ENCODE measurements at regions not wholly inside any gene's neighbourhood (a gene's known extent, or its start where the extent isn't known, plus 50 kb on each side); places are given as distances from the start of the nearest gene placed in this dataset.
A peak's percentile ranks its signal among the peaks of the same experiment; 100 is the strongest.

DNA sequence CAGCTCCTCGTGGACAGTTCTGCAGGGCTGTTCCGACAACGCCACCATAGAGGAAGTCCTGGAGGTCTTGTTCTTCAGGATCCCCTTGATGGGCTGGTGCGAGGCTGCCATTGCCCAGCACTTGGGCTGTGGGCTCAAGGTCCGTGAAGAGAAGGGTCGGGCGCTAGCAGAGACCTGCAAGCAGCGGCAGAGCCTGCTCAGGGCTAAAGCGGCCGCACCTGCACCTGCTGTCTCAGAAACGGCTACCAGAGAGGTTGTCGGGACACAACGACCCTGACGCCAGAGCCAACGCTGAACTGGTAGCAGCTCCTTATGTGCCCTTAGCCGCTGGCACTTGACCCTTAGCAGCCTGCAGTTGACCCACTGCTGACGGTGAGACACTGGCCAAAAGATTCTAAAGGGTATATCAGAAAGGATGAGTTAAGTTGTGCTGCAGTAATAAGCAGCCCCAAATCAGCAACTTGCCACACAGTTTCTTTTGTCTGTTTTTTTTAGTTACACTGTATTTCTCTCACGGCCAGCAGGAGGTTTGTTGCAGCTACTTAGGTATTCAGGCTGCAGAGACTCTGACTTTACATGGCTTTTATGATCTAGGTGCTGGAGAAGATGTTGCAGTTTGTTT, 55.5 kb upstream of the ST6GAL2 start:
- DNase-seq (ENCODE audit: low spot score) = no peak

DNA sequence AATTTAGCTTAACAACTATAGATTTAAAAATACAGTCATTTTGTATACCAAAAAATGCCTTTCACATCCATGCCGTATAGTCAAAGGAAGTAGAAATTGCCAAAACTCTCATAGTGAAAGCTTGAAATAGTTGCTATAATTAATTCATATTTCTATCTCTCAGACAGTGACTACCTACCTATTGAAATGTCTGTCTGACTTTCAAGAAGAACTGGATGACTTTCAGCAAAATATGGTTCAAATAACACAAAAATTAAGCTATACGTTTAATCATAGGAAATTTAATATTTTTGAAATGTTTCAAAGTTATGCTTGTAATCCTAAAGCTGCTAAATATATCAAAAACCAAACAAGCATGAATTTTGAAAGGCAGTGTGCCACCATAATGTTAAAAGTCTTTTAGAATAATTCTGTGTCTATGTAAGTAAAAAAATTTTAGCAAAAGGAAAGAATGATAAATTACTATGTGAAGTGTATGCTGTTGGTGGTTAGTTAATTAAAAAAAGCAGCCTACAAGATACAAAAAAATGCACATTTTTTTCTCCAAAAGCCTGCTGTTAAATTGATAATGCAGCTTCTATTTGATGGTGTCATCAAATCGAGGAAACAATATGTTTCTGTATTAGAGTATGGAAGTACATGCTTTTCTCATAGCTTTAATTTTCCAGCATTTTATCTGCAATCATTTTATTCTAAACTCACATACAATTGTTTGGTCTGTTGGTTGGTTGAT, 57.7 kb upstream of the ST6GAL2 start:
- DNase-seq (ENCODE audit: low spot score) = no peak

DNA sequence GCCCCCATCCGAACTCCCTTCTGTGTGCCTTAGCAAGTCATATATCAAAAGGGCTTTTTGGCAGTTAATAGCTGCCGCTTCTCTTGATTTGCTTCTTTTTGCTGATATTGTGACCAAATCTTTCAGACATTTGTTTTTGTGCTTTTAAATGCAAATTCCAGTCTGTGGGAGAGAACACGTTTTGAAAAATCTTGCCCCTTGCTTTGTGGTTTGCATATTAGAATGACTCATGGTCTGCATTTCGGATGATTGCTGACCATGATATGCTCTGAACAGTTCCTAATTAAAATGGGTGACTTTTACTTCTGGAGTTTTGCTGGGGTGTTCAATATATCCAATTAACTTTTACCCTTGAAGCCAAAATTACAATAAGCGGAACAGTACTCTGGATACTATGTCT, 58.2 kb upstream of the ST6GAL2 start:
- peak; percentile 25 for DNase-seq (ENCODE audit: low spot score)

DNA sequence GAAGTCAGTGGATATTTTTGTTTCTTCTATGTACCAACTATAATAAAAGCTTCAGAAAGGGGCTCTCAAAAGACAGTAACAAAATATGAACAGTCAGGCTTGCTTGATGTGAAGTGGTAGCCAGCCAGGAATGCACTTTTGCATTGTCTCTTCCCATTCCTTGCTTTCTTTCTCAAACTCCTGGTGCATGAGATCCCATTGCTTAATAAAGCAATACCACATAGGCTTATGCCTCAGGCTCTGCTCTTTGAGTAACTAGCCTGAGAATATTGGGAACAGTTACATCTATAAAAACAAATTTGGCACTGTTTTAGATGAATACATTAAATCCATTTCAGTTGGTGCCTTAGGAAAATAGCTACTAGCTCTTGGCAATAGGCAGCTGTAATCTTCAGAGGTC, 62.6 kb upstream of the ST6GAL2 start:
- no peak for DNase-seq (ENCODE audit: low spot score)

DNA sequence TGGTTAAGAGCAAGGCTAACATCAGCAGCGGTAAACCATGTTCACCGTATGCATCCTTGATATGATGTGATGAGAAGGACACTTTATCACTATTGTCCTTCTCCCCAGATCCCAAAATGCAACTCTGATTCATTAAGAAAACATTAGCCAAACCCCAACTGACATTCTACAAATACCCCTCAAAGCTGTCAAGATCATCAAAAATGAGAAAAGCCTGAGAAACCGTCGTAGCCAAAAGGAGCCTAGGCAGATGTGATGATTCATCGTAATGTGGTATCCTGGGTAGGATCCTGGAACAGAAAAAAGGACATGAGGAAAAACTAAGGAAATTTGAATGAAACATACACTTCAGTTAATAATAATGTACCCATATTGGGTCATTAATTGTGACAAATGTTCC, 67.3 kb upstream of the ST6GAL2 start:
- DNase-seq (ENCODE audit: low spot score) = no peak

DNA sequence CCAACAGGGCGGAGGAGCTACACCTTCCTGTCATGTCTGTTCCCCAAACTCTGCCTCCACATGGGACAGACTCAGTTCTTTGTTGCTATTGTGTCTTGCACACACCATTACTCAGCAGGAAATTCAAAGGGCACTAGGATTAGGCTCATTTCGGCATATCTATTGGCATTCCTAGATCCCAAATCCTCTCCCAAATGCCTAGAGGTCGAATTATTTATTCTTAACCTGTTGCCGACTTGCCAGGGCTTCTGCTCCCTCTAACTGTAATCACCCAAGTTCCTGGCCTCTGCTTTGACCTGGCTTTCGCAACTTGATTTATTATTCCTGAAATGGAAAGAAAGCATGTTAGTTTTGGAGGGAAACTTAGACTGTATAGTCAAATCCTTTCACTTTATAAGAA, 67.8 kb upstream of the ST6GAL2 start:
- no peak for DNase-seq (ENCODE audit: low spot score)

DNA sequence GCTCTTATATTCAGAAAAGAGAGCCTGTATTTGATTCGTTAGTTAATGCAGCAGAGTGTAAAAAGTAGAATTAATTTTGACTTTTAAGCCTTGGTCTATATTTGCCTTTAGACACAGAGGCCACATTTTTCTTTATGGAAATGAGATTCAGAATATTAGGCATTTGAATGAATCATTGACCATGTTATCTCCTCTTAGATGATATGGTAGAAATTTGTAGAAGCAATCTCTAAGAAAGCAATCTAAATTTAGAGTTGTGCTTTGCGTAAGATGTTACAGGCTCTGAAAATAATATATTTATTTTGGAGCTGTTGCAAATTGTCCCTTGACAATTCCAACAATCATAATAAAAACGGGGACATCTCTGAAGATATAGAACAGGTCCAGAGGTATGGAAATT, 68.3 kb upstream of the ST6GAL2 start:
- no peak for DNase-seq (ENCODE audit: low spot score)

DNA sequence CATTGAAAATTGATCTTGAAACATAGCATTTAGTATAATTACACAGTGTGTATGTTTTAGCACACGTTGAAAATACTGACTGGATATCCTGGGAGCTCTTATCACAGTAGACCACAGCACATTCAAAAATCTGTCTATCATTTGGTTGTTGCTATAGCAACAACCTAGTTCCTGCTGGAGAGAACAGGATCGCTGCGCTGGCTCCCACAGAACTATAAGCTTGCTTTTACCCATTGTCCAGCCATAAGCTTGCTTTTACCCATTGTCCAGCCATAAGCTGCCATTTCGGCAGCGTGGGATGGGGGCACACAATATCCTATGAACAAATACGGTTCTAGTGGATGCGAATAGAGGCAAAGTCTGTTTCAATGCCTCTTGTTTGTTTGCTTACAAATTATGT, 70.4 kb upstream of the ST6GAL2 start:
- no peak for DNase-seq (ENCODE audit: low spot score)

DNA sequence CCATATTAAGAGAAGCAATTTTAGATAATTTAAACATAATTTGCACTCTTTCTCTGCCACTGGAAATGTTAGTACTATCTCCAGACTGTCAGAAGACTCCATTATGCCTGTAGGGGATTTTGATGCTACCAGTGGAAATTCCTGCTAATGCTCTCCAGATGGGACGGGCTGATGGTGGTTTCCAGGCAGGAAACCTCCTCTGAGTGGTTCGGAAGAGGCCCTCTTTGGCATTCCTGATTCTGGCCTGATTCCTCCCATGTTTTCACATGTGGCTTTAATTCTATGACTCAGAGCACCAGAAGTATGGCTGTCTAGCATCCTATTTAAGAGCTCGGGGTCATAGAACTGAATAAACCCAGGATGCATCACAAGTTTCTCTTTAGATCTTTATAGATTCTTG, 70.9 kb upstream of the ST6GAL2 start:
- DNase-seq (ENCODE audit: low spot score) = peak; percentile 88

DNA sequence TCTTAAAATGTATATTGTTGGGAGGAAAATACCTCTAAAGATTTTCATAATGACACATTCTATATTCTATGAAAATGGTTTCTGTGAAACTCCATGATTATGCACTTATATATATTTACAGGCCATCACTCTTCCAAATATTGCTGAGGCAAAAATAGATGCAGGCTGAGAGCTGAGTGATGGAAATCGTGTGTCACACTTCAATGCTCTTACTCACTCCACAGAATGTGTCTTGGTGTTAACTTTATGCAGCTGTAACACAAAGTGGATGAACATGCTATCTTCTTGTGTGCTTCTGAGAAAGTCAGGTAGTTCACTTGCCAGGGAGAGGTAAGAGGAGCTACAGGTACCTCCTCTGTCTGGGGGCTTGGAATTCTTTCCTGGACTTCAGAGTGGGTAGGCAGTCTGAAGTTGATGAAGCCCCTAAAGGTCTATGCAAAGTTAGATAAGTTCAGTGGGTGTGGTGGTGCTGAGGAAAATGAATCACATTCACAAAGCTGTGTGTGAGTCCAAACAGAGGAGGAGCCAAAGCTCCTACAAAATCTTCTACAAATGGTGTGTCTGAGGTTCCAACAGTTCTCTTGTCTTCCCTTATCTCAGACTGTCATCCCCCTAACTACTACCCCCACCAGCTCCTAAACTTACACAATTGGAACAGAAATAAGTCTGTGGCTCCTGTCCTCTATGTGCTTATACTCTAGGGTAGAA, 74.2 kb upstream of the ST6GAL2 start:
- no peak for DNase-seq (ENCODE audit: low spot score)

DNA sequence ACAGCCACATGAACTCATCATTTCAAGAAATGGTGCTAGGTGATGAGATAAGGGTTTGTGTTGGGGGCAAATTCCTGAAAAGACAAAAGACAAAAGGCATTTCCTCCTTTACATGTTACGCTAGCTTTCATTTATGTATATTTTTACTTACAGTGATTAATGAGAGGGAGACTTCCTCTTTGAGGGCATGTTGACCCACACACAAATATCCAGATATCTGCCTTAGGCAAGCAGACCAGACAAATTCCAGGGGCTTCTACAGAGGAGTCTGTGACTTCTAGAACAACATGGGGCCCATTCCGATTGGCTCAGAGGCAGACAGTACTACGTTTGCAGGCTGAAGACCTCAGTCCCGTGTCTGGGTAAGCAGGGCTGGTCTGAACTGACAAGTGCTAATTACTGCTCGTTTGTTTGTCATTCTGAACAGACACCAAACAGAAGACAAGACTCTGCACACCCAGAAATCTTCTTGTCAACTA, 74.8 kb upstream of the ST6GAL2 start:
- no peak for DNase-seq (ENCODE audit: low spot score)

DNA sequence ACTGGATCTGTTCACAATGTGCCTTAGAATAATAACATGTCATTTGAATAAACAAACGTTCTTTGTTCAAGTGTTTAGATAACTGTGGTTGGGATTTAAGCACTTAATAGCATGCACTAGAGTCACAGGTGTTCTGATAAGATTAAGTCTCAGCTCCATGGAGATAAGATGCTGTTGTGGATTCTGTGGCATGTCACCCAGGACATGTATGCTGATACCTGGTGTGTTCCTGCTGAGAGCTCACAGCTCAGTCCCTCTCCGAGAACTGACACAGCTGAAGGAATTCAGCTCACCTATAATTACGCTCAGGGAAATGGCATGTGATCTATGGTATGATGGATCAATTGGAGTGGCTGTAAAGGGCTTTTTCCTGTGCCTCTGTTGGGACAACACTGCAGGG, 75.4 kb upstream of the ST6GAL2 start:
- DNase-seq (ENCODE audit: low spot score) = no peak

DNA sequence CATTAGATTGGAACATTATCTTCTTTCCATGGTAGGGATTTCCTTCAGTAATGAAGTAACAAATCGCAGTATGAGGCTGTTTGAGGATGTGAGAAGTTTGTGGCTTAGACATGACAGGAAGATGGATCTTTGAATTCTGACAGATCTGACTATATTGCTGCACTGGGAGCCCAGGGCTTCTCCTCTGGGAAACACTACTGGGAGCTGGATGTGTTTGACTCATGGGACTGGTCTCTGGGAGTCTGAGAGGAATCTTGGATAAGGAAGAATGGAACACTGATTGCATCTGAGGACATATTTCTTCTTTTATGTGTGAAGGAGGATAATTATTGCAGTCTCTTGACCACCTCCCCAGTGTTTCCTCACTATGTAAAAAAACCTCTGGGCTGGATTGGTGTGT, 77.2 kb upstream of the ST6GAL2 start:
- no peak for DNase-seq (ENCODE audit: low spot score)

DNA sequence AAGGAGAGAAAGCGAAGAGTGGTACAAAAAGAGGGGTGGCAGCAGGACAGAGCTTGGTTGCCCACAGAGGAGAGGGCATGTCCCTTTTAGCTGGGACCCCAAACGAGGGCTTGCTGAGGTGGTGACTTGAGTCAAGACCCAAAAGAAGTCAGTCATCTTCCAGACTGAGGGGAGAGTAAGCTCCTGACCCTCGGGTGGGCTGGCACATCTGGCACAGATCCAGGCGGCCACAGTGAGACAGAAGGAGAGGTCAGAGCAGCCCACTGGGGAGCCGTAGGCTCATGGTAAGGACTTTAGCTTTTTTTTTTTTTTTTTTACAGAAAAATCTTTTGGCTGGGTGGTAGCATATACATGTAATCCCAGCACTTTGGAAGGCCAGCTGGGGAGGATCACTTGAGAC, 77.9 kb upstream of the ST6GAL2 start:
- no peak for DNase-seq (ENCODE audit: low spot score)

DNA sequence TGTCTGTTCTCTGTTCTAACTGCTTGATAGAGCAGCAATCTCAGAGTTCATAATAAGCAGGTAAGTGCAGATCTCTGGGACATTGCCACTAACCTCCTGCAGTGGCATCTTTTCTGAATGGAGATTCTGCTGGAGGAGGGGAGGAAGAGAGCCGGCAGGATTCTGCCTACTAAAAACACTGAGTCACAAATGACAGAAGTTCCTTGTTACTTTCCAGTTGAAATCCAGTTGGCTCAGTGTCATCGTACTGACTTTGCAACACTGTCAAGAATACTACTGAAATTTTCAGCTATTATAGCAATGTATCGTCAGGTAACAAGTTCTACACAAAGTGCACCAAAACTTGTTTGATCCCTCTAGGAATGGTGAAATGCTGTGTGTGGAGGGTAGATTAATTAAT, 79.6 kb upstream of the ST6GAL2 start:
- no peak for DNase-seq (ENCODE audit: low spot score)

DNA sequence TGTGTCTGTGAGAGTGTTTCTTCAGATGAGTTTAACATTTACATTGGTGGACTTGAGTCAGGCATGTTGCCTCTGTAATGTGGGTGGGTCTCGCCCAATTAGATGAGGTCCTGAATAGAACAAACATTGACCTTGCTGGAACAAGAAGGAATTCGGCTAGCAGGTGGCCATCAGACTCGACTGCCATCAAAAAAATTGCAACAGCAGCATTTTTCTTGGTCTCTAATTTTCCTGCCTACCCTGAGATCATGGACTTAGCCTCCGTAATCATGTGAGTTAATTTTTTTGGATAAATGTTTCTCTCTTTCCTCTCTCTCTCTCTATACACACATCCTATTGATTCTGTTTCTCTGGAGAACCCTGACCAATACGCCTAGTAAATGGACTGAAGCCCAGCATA, 83.8 kb upstream of the ST6GAL2 start:
- DNase-seq (ENCODE audit: low spot score) = no peak

DNA sequence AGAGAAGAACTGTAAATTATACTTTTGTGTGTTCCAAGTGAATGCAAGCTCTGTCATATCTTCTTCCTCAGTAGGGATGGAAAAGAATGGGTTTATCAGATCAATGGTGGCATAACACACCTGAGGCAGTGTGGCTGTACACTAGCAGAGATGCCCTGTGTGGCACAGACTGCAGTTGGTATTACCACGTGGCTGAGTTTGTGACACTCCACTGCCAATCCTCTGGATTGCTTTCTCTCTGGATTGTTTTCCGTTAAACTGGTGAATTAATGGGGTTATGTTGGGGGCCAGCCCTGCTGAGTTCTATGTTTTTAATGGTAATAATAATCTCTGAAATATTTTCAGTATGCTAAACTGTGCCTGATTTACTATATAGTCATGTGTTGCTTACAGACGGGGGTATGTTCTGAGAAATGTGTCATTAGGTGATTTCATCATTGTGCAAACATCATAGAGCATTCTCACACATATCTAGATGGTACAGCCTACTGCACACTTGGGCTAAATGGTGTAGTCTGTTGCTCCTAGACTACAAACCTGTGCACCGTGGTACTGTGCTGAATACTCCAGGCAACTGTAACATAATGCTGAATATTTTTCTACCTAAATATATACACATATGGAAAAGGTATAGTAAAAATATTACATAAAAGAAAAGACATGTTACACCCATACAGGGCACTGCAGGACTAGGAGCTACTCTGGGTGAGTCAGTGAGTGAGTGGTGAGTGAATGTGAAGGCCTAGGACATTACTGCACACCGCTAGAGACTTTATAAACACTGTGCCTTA, 84.7 kb upstream of the ST6GAL2 start:
- no peak for DNase-seq (ENCODE audit: low spot score)

DNA sequence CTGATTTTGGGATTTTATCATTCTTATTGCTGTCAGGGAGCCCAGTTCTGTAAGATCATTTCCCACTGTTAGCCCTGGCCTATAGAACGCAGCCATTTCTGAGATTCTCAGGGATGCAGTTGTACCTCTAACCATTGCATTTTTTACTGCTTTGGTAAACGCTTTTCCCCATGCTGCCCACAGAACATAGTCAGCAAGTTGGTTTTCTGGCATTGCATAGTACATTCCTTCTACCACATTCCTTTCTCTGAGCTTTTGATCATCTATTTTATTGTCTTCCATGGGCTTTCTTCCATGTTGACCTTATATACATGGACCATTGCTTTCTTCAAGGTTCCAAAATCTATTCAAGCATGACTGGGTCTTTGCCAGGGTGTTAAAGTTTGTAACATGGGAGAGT, 86.8 kb upstream of the ST6GAL2 start:
- DNase-seq (ENCODE audit: low spot score) = no peak

DNA sequence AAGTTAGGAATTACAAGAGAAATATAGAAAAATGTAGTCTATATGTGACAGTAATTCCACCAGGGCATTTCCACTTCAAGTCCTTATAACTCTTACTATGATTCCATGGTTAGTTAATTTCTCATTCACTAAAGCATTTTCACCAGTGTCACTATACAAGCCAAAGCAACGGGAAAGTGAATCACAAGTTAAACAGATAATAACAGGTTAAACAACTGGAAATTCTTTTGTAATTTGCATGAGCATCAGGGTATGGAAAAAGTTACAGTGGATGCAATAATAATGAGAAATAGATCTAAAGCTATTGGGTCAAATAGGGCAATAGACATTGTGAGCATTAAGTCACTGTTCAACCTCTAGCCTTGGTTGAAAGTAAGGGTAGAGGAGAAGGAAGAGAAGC, 88.9 kb upstream of the ST6GAL2 start:
- no peak for DNase-seq (ENCODE audit: low spot score)

DNA sequence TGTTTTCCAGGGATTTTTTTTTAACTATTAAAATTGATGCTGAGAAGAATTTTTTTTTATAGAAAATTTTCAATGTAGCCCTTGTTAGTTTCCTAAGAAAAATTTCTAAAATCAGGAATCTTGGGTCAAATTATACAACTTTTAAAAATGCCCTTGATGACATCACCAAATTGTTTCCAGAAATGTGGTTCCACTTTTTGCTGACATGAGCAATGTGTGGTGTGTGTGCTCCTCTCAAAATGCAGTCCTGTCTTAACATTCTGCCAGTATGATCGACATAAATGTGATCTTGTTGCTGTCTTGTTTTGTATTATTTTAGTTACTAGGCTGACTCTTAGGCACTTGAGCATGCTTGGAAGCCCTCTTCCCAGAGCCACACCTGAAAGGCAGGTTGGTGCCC, 89.7 kb upstream of the ST6GAL2 start:
- DNase-seq (ENCODE audit: low spot score) = no peak

DNA sequence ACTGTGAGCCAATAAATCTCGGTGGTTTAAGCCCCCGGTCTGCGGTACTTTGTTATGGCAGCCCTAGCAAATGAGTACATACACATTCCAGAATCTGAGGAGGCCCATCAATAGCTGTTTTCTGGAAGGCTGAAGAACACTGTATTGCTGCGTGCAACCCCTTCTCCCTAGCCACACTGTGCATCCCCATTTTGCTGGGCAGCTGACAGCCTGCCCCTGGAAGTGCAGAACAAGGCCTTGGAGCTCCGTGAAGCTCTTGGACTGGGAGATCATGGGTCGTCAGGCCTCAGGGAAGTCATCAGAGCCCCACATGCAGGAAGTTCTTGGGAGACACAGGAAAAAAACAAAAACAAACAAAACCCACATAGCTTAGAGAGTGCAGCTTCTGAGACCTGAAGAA, 90.6 kb upstream of the ST6GAL2 start:
- no peak for DNase-seq (ENCODE audit: low spot score)

DNA sequence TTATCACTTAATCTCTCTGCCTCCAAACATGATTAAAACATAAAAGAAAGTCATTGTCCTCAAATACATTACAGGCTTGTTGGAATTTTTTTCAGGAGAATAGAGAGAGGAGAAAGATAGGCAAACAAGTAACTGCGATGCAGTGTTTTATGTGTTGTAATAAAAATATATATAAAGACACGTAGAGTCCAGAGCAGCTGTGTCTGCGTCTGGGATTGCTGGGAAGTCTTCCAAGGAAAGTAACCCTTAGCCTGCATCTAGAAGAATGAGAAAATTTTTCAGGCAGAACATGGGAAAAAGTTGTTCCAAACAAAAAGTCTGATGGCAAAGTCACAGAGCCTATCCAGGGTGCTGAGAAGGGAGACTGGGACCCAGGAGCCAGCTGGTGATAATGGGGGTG, 91.8 kb upstream of the ST6GAL2 start:
- DNase-seq (ENCODE audit: low spot score) = no peak
